PC-3 (cell line): ENCODE measurements at regions not wholly inside any gene's neighbourhood (a gene's known extent, or its start where the extent isn't known, plus 50 kb on each side); places are given as distances from the start of the nearest gene placed in this dataset.

Experiments used
- EZH2 ChIP-seq: fragments of 300-600 bp; sonication (generic); IDR thresholded peaks from one replicate; pipeline ENCODE4 v1.6.1; 2017; ENCODE audit warnings: antibody characterized with exemption, mild to moderate bottlenecking, low read length; ENCODE audit not compliant: unreplicated experiment
- EZH2phosphoT487 ChIP-seq: fragments of 300-600 bp; sonication (generic); IDR thresholded peaks from 2 replicates; pipeline ENCODE4 v1.6.1; 2018; ENCODE audit warnings: mild to moderate bottlenecking, antibody characterized with exemption, low read length, borderline replicate concordance
- TF ChIP-seq, protein P1 (sequence below): fragments of 300-600 bp; sonication (generic); conservative IDR thresholded peaks from 2 replicates; pipeline ENCODE4 v1.5.1; 2017; ENCODE audit warnings: antibody characterized with exemption, low read depth, mild to moderate bottlenecking, low read length

DNA sequence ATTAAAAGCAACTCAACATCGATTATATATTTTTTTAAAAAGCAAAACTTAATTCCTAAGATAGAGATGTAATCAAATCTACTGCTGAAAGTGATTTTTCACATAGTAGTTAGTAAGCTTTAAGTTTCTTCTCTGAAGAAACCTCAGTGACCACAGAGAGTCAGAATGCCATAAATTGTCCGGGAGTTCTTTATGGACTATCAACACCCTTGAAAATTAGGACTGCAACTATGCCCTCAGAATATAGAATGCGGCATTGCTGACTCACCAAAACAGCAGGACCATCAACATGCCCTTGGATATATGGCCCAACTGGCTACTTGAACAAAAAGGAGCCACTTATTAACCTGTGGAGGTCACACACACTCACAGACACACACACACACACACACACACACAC, 228.9 kb upstream of the SNX2 start:
- TF ChIP-seq, protein P1, sequence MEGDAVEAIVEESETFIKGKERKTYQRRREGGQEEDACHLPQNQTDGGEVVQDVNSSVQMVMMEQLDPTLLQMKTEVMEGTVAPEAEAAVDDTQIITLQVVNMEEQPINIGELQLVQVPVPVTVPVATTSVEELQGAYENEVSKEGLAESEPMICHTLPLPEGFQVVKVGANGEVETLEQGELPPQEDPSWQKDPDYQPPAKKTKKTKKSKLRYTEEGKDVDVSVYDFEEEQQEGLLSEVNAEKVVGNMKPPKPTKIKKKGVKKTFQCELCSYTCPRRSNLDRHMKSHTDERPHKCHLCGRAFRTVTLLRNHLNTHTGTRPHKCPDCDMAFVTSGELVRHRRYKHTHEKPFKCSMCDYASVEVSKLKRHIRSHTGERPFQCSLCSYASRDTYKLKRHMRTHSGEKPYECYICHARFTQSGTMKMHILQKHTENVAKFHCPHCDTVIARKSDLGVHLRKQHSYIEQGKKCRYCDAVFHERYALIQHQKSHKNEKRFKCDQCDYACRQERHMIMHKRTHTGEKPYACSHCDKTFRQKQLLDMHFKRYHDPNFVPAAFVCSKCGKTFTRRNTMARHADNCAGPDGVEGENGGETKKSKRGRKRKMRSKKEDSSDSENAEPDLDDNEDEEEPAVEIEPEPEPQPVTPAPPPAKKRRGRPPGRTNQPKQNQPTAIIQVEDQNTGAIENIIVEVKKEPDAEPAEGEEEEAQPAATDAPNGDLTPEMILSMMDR = no peak
- TF ChIP-seq EZH2 (no peak), EZH2phosphoT487 (no peak)
